GM18505 (cell line): ENCODE measurements at regions not wholly inside any gene's neighbourhood (a gene's known extent, or its start where the extent isn't known, plus 50 kb on each side); places are given as distances from the start of the nearest gene placed in this dataset.

Source experiments
- ATAC-seq: cut with Tn5 transposase; IDR thresholded peaks from one replicate; pipeline ENCODE4 v1.9.1; 2021; ENCODE audit not compliant: unreplicated experiment
- POLR2A ChIP-seq: IDR thresholded peaks from 4 replicates; pipeline ENCODE4 v1.6.1; 2011; ENCODE audit warnings: borderline replicate concordance; ENCODE audit not compliant: insufficient read depth, insufficient read length; ENCODE audit errors: extremely low read depth

DNA sequence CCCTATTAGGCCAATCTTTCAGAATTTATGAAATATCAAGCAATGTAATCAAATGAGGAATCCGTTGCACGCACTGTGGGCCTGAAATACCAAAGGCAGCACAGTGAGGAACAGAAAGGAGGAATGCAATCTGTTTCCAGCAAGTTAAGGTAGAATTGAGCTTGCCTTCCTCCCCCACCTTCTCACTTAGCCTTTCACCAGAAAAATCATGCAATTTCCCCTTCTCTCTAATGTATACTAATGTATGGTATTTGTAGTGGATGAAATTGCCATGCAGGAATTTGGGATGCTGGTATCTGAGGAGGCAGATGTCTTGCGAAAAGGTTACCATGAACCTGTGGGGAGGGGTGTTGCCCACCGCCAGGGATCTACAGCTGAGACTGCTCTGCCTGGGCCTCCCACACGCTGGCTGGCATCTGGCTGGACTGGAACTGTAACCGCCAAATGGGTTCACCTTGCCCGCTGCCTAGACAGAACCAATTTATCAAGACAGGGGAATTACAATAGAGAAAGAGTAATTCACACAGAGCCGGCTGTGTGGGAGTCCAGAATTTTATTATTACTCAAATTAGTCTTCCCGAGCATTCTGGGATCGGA lies 222.4 kb upstream of the MYLIP start:
- no peak for ATAC-seq

DNA sequence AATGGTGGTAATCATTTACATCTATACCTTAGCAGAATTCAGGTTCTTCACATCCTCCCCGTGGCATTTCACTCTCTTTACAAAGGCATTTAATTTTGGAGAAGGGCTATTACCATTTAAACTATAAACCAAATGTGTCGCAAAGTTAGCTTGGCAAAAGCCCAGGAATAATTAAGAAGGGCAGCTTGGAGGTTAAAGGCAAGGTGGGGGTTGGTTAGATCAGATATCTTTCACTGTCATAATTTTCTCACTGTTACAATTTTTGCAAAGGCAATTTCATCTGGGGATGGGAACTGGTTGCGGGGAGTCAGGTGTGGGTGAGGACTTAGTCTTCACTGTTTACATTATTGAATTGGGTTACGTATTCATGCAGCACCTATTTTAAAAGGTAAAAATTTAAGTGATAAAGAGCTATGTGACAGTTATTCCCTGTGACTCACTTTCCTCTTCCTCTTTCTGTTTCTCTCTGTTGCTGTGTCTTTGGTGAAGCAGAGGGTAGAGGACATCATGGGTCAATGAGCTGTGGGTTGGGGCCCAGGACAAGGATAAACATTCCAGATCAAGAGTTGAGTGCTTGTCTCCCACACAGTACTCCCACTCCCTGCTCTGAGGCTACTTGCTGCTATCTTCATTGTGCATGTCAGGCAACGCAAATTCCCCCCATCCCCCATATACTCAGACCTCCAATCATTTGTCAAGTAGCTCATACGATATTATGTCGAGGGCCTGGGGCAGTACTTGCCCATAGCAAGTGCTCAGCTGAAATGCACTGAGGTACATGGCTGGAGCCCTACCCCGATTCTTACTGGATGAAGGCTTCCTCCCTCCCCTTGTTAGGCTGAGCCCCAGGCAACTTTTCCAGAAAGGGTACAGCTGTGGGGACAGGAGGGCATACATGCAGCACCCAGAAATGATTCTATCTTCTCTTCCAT lies 223.1 kb upstream of the MYLIP start:
- ATAC-seq, result no peak
- no peak for TF ChIP-seq POLR2A

More for the DNA sequence above, 222.4 kb upstream of the MYLIP start:
- no peak for TF ChIP-seq POLR2A

DNA sequence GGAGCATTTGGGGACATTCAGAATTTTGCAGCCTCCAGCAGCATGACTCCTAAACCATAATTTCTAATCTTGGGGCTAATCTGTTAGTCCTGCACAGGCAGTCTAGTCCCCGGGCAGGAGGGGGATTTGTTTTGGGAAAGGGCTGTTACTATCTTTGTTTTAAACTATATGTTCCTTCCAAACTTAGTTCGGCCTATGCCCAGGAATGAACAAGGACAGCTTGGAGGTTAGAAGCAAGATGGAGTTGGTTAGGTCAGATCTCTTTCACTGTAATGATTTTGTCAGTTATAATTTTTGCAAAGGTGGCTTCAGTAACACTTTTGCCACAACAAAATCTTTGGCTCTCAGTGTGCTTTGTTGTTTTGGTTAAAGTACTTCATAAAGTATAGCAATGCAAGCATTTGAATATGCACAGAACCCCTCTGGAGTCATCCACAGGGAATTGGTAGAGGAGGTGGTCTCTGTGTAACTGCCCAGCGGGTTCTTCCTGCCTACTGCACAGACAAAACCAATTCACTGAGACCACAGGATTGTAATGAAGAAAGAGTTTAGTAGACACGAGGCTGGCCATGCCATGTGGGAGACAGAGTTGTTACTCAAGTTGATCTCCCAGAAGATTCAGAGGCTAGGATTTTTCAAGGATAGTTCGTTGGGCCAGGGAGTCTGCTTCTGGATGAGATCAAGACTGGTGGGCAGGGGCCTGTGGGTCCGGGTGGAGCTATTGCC lies 224.1 kb upstream of the MYLIP start:
- TF ChIP-seq POLR2A, result no peak
- no peak for ATAC-seq

DNA sequence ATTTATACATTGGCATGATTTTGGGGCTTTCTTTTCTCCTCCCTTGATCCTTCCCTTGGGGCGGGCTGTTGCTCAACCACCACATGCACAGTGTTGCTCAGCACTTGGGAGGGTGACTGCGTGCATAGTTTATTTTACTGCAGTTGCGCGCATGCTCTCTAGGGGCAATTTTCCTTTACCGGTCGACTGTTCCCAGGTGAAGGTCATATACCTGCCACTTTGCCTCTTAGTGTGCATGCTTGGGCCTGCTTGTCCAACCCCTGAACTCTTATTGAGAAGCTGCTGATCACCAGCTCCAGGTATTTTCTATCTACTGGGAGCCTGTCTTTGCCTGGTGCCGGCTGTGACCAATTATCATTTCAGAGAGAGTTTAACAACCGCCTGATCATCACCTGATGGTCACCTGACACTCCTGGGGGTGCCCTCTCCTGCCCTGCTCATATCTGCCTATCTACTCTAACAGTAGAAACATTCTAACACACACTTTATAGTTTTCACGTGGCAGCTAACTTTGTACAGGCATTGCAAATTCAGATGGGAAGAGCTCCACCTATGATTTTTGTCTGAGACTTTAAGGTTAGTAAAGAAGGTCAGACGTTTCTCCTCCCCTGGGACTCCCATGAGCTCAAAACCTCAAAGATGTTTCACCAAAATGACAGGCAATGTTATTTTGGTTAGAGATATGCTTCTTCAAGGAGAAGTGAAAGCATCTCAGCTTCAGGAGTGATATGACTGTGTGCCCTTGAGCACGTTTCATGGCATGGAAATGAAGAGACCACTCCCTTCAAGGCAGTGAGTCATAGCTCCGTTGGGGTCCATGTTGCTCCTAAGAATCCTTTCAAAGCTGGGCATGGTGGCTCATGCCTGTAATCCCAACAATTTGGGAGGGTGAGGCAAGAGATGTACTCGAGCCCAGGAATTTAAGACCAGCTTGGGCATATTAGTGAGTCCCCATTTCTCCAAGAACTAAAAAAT lies 227.5 kb upstream of the MYLIP start:
- peak; percentile 79 for ATAC-seq
- TF ChIP-seq POLR2A, result peak; percentile 32

DNA sequence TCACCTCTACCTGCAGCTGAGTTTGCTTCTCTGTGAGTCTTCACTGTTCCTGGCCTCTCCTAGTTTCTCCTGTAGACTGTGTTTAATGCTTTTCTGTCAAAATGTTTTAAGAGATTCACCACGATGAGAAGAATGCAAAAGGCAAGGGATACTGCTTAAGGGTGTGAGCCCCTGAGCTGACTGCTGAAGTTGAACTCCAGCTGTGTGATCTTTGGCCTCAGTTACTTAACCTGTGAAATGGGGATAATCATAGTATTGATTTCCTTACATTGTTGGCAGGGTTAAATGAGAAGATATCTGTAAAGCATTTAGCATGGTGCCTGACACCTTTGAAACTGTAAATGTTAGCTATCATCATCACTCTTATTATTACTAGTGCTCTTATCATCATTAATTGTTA lies 230.2 kb upstream of the MYLIP start:
- no peak for TF ChIP-seq POLR2A
- no peak for ATAC-seq

DNA sequence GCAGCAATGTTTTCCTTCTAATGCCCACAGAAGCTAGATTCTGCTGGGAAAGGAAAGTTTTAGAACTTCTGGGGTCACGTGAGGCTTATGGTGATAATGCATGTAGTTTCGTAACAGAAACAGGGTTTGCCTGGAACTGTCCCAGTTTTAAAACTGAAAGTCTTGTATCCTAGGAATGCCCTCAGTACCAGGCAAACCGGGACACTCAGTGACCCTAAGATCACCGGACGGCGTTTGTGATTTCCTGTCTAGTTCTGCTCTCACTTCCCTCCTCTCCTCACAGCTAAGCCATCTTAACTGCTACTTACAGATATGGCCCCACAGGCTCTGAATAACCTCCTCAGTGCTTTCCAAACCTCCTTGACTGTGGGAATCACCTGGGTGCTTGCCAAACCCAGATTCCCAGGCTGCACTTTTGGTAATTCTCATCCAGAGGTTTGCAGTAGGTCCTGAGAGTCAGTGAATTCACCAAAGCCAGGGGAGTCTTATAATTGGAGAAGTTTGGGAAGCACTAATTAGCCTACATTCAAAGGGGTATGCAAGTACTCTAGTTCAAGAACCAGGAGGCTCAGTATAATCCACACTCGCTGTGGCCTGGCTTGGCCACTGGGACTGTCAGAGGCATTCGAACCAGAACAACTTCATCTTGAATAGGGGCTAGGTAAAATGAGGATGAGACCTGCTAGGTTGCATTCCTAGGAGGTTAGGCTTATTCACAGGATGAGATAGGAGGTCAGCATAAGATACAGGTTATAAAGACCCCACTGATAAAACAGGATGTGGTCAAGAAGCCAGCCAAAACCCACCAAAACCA lies 231.6 kb upstream of the MYLIP start:
- no peak for TF ChIP-seq POLR2A

DNA sequence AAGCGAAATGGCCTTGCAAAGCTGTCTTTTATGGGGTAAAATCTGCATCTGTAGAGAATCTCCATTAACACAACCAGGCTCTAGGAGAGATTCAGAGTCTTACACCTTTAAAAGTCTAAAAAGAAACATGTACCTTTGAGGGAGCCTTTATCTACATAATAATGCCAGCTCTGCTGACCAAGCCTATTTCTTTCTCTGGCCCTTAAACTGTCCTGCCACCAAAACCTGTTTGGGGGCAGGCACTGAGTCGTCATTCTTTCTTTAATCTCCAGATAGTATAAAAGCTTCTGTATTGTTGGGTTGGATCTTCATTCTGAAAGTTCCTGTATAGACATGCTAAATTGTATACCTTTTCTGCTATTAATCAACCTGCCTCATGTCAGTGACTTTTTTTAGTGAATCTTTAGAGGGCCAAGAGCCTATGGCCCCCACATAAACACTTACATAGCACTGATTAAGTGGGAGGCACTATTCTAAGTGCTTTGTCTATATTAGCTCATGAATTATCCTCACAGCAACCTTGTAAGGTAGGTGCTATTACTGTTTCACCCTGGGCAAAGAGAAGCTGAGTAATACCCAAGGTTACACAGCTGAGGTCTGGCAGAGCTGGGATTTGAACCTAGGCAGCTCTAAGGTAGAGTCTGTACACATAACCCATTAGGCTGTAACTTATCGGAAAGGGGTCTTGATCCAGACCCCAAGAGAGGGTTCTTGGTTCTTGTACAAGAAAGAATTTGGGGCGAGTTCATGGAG lies 232.3 kb upstream of the DTNBP1 start:
- TF ChIP-seq POLR2A, result no peak
- ATAC-seq, result no peak

More for the DNA sequence above, 231.6 kb upstream of the MYLIP start:
- no peak for ATAC-seq

DNA sequence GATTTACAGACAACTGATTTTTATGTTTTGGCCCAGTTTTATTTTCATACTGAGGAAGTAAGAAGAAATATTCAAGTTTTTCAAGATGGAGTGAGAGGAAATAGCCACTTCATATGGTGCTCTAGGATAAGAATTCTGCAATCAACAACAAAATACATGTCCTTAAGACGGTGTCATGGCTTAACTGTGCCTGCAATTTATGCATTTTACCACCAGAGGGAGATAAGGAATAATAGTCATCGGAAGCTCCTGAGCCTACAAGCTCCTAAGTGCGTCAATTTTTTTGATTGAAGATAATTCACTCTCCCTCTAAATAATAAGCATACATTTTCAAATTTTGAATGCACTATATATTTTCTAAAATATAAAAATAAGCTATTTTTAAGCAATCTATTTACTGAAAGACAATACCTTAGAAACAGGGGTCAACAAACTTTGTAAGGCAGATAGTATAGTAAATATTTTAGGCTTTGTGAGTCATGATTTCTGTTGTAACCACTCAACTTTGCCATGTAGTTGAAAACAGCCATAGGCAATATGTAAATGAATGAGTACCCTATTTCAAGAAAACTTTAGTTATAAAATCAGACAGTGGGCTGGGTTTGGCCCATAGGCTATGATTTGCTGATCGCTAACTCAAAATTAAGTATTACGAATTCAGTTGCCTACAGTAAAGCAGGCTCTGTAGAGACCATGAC lies 230.9 kb upstream of the DTNBP1 start:
- no peak for TF ChIP-seq POLR2A
- no peak for ATAC-seq

DNA sequence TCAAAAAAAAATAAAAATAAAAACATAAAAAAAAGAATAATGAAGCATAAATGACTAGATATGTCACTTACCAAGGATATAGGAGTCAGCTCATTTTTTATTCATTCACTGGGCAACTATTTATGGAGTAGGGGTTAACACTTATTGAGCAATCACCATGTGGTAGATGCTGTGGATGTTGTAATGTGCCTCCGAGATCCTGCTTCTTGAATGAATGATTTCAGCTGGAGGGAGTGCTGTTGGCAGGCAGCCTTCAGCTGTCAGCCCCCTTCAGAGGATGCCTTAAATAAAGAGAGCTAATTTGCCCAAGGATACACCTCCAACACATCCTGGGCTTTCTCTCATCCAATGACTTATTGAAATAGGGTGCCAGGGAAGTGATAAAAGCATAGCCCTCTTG lies 229.5 kb upstream of the DTNBP1 start:
- ATAC-seq, result no peak
- no peak for TF ChIP-seq POLR2A

DNA sequence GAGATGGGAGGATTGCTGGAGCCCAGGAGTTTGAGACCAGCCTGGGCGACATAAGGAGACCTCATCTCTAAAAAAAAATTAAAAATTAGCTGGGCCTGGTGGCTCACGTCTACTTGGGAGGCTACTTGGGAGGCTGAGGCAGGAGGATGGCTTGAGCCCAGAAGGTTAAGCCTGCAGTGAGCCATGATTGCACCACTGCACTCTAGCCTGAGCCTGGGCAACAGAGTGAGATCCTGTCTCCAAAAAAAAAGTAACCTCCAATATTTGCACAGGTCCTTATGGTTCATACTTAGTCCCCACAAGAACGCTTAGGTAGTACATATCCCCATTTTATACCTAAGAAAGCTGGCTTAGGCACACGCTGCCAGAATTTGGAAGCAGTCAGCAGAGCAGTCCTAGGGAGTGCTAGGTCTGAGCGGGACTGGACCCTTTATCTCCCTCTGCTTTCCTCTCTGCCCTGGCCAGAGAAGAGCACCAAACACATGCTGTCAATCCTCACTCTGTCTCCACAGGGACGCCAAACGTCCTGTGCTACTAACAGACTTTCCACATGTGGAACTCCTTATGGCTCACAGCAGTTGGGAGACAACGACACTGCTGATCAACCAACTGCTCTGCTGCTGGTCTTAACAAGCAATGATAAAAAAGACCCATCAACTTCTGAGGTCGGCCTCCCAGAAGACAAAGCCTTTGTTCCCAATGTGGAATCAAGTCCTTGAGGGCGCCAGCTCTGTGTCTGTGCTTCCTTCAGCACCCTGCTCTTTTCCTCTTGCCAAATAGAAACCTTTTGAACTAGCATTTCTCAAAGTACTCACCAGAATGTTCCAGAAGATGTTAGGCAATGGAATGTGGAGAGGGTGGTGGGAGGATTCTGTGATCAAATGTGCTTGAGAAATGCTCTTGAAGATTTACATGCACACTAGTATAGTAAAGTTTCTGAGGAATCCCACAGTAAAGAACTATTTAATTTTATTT lies 226.3 kb upstream of the DTNBP1 start:
- ATAC-seq, result no peak
- no peak for TF ChIP-seq POLR2A
